Mucosa of descending colon (tissue), 3 donors: ENCODE measurements at regions not wholly inside any gene's neighbourhood (a gene's known extent, or its start where the extent isn't known, plus 50 kb on each side); places are given as distances from the start of the nearest gene placed in this dataset.

Experiments used
- ATAC-seq: fragments of 200-7000 bp; cut with Tn5 transposase; one replicate; pipeline ENCODE4 v1.9.1; 2020; ENCODE audit warnings: mild to moderate bottlenecking, moderate library complexity
- DNase-seq, 3 donors: peaks; one replicate each; pipeline ENCODE4 v3.0.0-alpha.2; 2020
- H3K36me3 ChIP-seq: fragments of 200-600 bp; one replicate; pipeline ENCODE4 v1.8.0; 2021; ENCODE audit warnings: low read depth, mild to moderate bottlenecking
- H3K4me1 ChIP-seq: fragments of 200-600 bp; one replicate; pipeline ENCODE4 v1.8.0; 2021; ENCODE audit warnings: low read depth, mild to moderate bottlenecking
- H3K4me3 ChIP-seq: fragments of 200-600 bp; one replicate; pipeline ENCODE4 v1.8.0; 2021; ENCODE audit warnings: mild to moderate bottlenecking
- H3K9me3 ChIP-seq: fragments of 200-600 bp; one replicate; pipeline ENCODE4 v1.8.0; 2021; ENCODE audit warnings: mild to moderate bottlenecking
- CTCF ChIP-seq: fragments of 200-600 bp; IDR thresholded peaks from one replicate; pipeline ENCODE4 v1.8.0; 2022; ENCODE audit warnings: antibody characterized with exemption, mild to moderate bottlenecking
- intact Hi-C, 2 donors: fragments of 100-400 bp; cut with DNase I in 1 of 2; cut with micrococcal nuclease in 1 of 2; formaldehyde crosslinking; loops; one replicate each; pipeline versions ENCODE4 v1.11.0 to v1.11.1; 2022; cut with DNase I, micrococcal nuclease
- donor health status: DM: no; HTN: no; CAD: no; lungs with moderate emphysema.
- donor health status: DM: no; HTN: no; CAD: no.
- donor health status: DM: no; HTN: yes; CAD: no.

GRCh38 chr9:22529426-22530199, 83.0 kb downstream of the DMRTA1 start:
- no peaks in the 10 kb centered on the region for H3K4me1 ChIP-seq
- DNase-seq (no peak), ATAC-seq (no peak)
- no peak for TF ChIP-seq CTCF
- H3K4me3 ChIP-seq, result no peak overlapping the region
- H3K36me3 ChIP-seq, result no peaks in the 10 kb centered on the region
- intact Hi-C loops, result no loop called here
- H3K9me3 ChIP-seq, result no peaks in the 10 kb centered on the region

GRCh38 chr9:22535780-22536179, 89.2 kb downstream of the DMRTA1 start:
- intact Hi-C loops, result no loop called here
- ATAC-seq (no peak), DNase-seq (no peak)
- Histone ChIP-seq H3K4me3 (no peak overlapping the region), H3K9me3 (no peaks in the 10 kb centered on the region), H3K4me1 (no peaks in the 10 kb centered on the region), H3K36me3 (no peaks in the 10 kb centered on the region)
- no peak for TF ChIP-seq CTCF

- no peak for DNase-seq
- H3K9me3 ChIP-seq, result no peaks in the 10 kb centered on the region
- no peaks in the 10 kb centered on the region for H3K4me1 ChIP-seq
- H3K36me3 ChIP-seq, result no peaks in the 10 kb centered on the region
- no peak for ATAC-seq
- no peak for TF ChIP-seq CTCF
- no peak overlapping the region for H3K4me3 ChIP-seq
- intact Hi-C loops, result no loop called here
These were observed 91.1 kb downstream of the DMRTA1 start for GRCh38 chr9:22537721-22538120.

- no peak for DNase-seq
- intact Hi-C loops, result no loop called here
- Histone ChIP-seq H3K4me3 (no peak overlapping the region), H3K9me3 (no peaks in the 10 kb centered on the region), H3K36me3 (no peaks in the 10 kb centered on the region), H3K4me1 (no peaks in the 10 kb centered on the region)
- no peak for ATAC-seq
- TF ChIP-seq CTCF, result no peak
These were observed 102.0 kb downstream of the DMRTA1 start for GRCh38 chr9:22548625-22549024.

- Histone ChIP-seq H3K4me3 (no peak overlapping the region), H3K4me1 (no peaks in the 10 kb centered on the region), H3K9me3 (peaks cover 6% of the 10 kb centered on the region), H3K36me3 (no peaks in the 10 kb centered on the region)
- no peak for ATAC-seq
- no peak for TF ChIP-seq CTCF
- DNase-seq, result no peak
- intact Hi-C loops, result no loop called here
These were observed 128.1 kb downstream of the DMRTA1 start for GRCh38 chr9:22574740-22575139.

- no peaks in the 10 kb centered on the region for H3K4me1 ChIP-seq
- no peak overlapping the region for H3K4me3 ChIP-seq
- TF ChIP-seq CTCF, result no peak
- H3K9me3 ChIP-seq, result no peaks in the 10 kb centered on the region
- intact Hi-C loops, result no loop called here
- ATAC-seq (no peak), DNase-seq (no peak)
- H3K36me3 ChIP-seq, result no peaks in the 10 kb centered on the region
These were observed 134.2 kb downstream of the DMRTA1 start for GRCh38 chr9:22580788-22581187.
